ENCODE measurements at regions not wholly inside any gene's neighbourhood (a gene's known extent, or its start where the extent isn't known, plus 50 kb on each side); places are given as distances from the start of the nearest gene placed in this dataset.

DNA sequence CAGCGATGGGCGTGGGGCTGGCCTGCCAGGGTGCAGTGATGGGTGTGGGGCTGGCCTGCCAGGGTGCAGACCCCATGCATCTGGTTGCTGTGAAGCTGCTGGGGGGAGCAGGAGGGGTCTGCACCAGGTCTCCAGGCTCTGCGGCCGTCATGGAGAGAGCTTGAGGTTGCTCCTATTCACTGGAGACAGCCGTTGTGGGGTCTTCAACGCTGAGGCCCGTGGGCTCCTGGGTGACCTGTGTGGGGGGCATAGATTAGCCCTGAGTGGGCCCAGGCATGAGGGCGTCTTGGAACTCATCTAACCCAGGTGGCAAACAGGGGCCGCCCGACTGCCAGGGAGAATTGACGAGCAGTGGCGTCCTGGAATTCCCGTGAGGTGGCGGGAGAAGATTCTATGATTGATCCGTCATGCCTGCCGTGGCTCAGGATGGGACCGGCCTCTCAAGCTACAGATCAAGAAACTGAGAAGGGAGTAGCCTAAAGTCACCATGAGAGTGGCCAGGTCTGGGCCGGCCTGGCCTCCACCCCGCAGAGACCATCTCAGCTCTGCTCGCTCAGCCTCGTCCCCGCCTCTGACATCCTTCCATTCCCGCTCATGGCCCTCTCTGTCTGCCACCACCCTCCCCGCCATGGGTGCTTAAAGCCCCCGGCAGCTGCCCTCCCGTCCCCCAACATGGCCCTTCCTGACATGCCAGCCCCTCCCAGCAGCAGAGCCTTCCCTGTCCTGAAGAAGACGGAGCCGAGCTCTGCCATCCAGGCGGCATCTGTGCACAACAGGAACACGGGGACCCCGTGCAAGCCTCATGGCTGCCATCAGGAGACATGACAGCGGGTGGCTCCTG, 50.7 kb upstream of the ACSF3 start:
- H3K27me3 ChIP-seq (ENCODE audit: insufficient read depth, low read length, poor library complexity): no peaks in the 10 kb centered on the region
- no peak overlapping the region for H3K18ac ChIP-seq (ENCODE audit: low read length)
- H2BK120ac ChIP-seq (ENCODE audit: low read depth, low read length): no peak overlapping the region
- H4K5ac ChIP-seq (ENCODE audit: low read length): no peak overlapping the region
- no peak overlapping the region for H3K9ac ChIP-seq (ENCODE audit: low read length)
- no peak overlapping the region for H2AK5ac ChIP-seq (ENCODE audit: low read length)
- H3K56ac ChIP-seq (ENCODE audit: low read length): no peak overlapping the region
- DNase-seq: no peak
- H3K4ac ChIP-seq (ENCODE audit: low read depth, low read length): no peak overlapping the region
- H3K79me2 ChIP-seq (ENCODE audit: control insufficient read depth, insufficient read depth, low read length): no peaks in the 10 kb centered on the region
- no peaks in the 10 kb centered on the region for H3K79me1 ChIP-seq (ENCODE audit: low read length)
- H3K4me2 ChIP-seq (ENCODE audit: low read length): no peak overlapping the region
- H2BK5ac ChIP-seq (ENCODE audit: low read length): no peak overlapping the region
- H4K8ac ChIP-seq (ENCODE audit: low read depth, low read length): no peak overlapping the region
- H3K4me1 ChIP-seq (ENCODE audit: control insufficient read depth, low read depth, low read length): no peaks in the 10 kb centered on the region
- H2BK15ac ChIP-seq (replicated peaks; ENCODE audit: low read depth): no peak overlapping the region
- no peaks in the 10 kb centered on the region for H3K36me3 ChIP-seq (ENCODE audit: control insufficient read depth, insufficient read depth, low read length)
- H3K4me3 ChIP-seq (ENCODE audit: low read length): no peak overlapping the region
- no peak overlapping the region for H3K27ac ChIP-seq (ENCODE audit: low read depth, low read length)
- H3K23ac ChIP-seq (ENCODE audit: low read length): no peak overlapping the region
- no CpG with 5 or more reads among the region's 32 CpGs for whole genome bisulfite sequencing (ENCODE audit: extremely low coverage, insufficient coverage, low lambda C conversion rate)

DNA sequence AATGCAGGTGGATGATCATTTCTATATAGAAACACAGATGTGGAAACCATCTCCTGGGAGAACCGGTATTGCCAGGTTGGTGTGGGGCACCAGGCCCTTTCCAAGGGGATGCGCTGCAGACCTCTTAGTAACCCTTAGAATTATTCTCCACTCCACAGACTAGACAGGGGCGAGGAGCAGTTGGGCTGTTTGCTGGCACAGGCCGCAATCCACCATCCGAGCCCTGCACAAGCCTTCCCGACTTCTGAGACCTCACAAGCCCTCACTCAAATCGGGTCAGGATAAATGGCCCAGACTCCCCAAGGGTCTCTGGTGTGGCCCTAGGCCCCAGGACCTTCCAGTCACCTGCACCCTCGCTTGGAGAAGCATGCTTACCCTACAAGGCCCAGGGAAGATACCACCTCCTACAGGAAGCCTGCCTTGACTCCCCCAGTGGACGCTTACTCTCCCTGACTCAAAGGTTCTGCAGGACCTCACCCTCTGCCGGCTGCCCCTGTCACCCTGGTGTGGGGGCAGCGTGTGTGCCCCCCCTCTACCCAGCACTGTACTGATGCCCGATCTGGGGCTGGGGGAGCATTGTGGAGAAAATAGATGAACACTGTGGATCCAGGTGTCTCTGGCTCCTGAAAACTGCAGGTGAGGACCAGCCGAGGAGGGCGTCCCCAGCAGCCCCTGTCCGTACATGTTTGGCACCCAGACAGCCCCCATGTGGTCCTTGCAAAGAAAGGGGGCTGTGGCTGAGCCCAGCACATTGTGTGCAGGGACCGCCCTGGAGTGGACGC, 49.8 kb upstream of the ACSF3 start:
- H3K4ac ChIP-seq (ENCODE audit: low read depth, low read length): no peak overlapping the region
- no CpG with 5 or more reads among the region's 17 CpGs for WGBS (ENCODE audit: extremely low coverage, insufficient coverage, low lambda C conversion rate)

More for the DNA sequence above, 49.8 kb upstream of the ACSF3 start:
- Histone ChIP-seq H3K79me1 (ENCODE audit: low read length) (no peaks in the 10 kb centered on the region), H3K23ac (ENCODE audit: low read length) (no peak overlapping the region), H3K4me2 (ENCODE audit: low read length) (no peak overlapping the region), H3K4me1 (ENCODE audit: control insufficient read depth, low read depth, low read length) (no peaks in the 10 kb centered on the region), H2BK15ac (replicated peaks; ENCODE audit: low read depth) (no peak overlapping the region), H3K4me3 (ENCODE audit: low read length) (no peak overlapping the region), H2BK120ac (ENCODE audit: low read depth, low read length) (no peak overlapping the region), H4K5ac (ENCODE audit: low read length) (no peak overlapping the region), H3K56ac (ENCODE audit: low read length) (no peak overlapping the region), H3K27ac (ENCODE audit: low read depth, low read length) (no peak overlapping the region), H4K8ac (ENCODE audit: low read depth, low read length) (no peak overlapping the region), H3K79me2 (ENCODE audit: control insufficient read depth, insufficient read depth, low read length) (no peaks in the 10 kb centered on the region), H3K36me3 (ENCODE audit: control insufficient read depth, insufficient read depth, low read length) (no peaks in the 10 kb centered on the region), H3K27me3 (ENCODE audit: insufficient read depth, low read length, poor library complexity) (no peaks in the 10 kb centered on the region), H3K18ac (ENCODE audit: low read length) (no peak overlapping the region), H2BK5ac (ENCODE audit: low read length) (no peak overlapping the region), H2AK5ac (ENCODE audit: low read length) (no peak overlapping the region), H3K9ac (ENCODE audit: low read length) (no peak overlapping the region)
- no peak for DNase-seq
